Upper lobe of left lung (tissue), 6 donors: ENCODE measurements at regions not wholly inside any gene's neighbourhood (a gene's known extent, or its start where the extent isn't known, plus 50 kb on each side); places are given as distances from the start of the nearest gene placed in this dataset.

Source experiments
- ATAC-seq, 2 donors: fragments of 200-7000 bp; cut with Tn5 transposase; one replicate each; pipeline ENCODE4 v1.9.1; 2022; ENCODE audit warnings: mild to moderate bottlenecking in 2 of 2, moderate library complexity in 2 of 2; ENCODE audit not compliant: low FRiP score in 2 of 2
- DNase-seq, 2 donors: peaks; one replicate each; pipeline ENCODE4 v3.0.0-alpha.2; 2019 to 2020
- H3K27ac ChIP-seq, 4 donors: fragments of 200-600 bp; sonication (generic); one replicate each; pipeline ENCODE4 v1.5.1; 2016 to 2019
- H3K27me3 ChIP-seq, 4 donors: fragments of 200-600 bp; sonication (generic); one replicate each; pipeline ENCODE4 v1.5.1; 2017 to 2019
- H3K36me3 ChIP-seq, 4 donors: fragments of 200-600 bp; sonication (generic); one replicate each; pipeline ENCODE4 v1.5.1; 2016 to 2019
- H3K4me1 ChIP-seq, 4 donors: fragments of 200-600 bp; sonication (generic); one replicate each; pipeline ENCODE4 v1.5.1; 2018 to 2019
- H3K4me3 ChIP-seq, 4 donors: fragments of 200-600 bp; sonication (generic); one replicate each; pipeline ENCODE4 v1.5.1; 2017 to 2019; ENCODE audit warnings: mild to moderate bottlenecking in 2 of 4, moderate library complexity in 1 of 4
- H3K9me3 ChIP-seq, 4 donors: fragments of 200-600 bp; sonication (generic); one replicate each; pipeline ENCODE4 v1.5.1; 2018 to 2019
- CTCF ChIP-seq, 6 experiments: fragments of 450-650 bp in 4 of 6; fragments of 200-600 bp in 2 of 6; sonication (generic) in 2 of 6; IDR thresholded peaks; one replicate each; pipeline ENCODE4 v1.5.1; 2016 to 2019; ENCODE audit warnings: antibody characterized with exemption in 6 of 6
- EP300 ChIP-seq, 4 donors: sonication (generic); formaldehyde crosslinking; IDR thresholded peaks; one replicate each; pipeline ENCODE4 v1.5.1; 2017; ENCODE audit warnings: antibody characterized with exemption in 4 of 4, control low read depth in 2 of 4
- POLR2A ChIP-seq, 4 donors: fragments of 450-650 bp; IDR thresholded peaks; one replicate each; pipeline ENCODE4 v1.5.1; 2016 to 2017; ENCODE audit warnings: antibody characterized with exemption in 4 of 4, mild to moderate bottlenecking in 2 of 4
- POLR2AphosphoS5 ChIP-seq, 2 donors: sonication (generic); formaldehyde crosslinking; IDR thresholded peaks; one replicate each; pipeline ENCODE4 v1.5.1; 2017; ENCODE audit warnings: antibody characterized with exemption in 2 of 2
- WGBS, 2 donors: methylation state at CpG; one replicate each; pipeline ENCODE4 v1.1.5; 2017 to 2018; 5-methylcytosine and 5-hydroxymethylcytosine counted together
- donor health status: DM: no; HTN: no; CAD: no; lungs with moderate emphysema.
- donor health status: DM: no; HTN: yes; CAD: no; lungs with severe emphysema.

GRCh38 chr5:39560726-39561125, 135.9 kb upstream of the DAB2 start:
- H3K27ac ChIP-seq, result no peak overlapping the region
- no peak for DNase-seq
- no peaks in the 10 kb centered on the region for H3K36me3 ChIP-seq
- no peak overlapping the region for H3K4me3 ChIP-seq
- 92 to 98% methylated on average over 2 of the region's 2 CpGs for WGBS, 2 donors
- H3K9me3 ChIP-seq, result no peaks in the 10 kb centered on the region
- no peaks in the 10 kb centered on the region for H3K27me3 ChIP-seq
- ATAC-seq, result no peak
- TF ChIP-seq CTCF (IDR thresholded peaks at IDR 0.05) (no peak), POLR2A (IDR thresholded peaks at IDR 0.05) (no peak), POLR2AphosphoS5 (IDR thresholded peaks at IDR 0.05) (no peak), EP300 (IDR thresholded peaks at IDR 0.05) (no peak)
- H3K4me1 ChIP-seq, result no peaks in the 10 kb centered on the region

- Histone ChIP-seq H3K27ac (no peak overlapping the region), H3K4me3 (no peak overlapping the region), H3K4me1 (no peaks in the 10 kb centered on the region), H3K27me3 (no peaks in the 10 kb centered on the region), H3K36me3 (no peaks in the 10 kb centered on the region), H3K9me3 (no peaks in the 10 kb centered on the region)
- no peak for TF ChIP-seq POLR2AphosphoS5 (IDR thresholded peaks at IDR 0.05)
- TF ChIP-seq EP300 (IDR thresholded peaks at IDR 0.05), result no peak
- TF ChIP-seq POLR2A (IDR thresholded peaks at IDR 0.05), result no peak
- TF ChIP-seq CTCF (IDR thresholded peaks at IDR 0.05), result no peak
- WGBS, 2 donors, result 90 to 91% methylated on average over 2 of the region's 2 CpGs
- ATAC-seq (no peak), DNase-seq (no peak)
Observed at GRCh38 chr5:39559923-39560322, 135.1 kb upstream of the DAB2 start.

- DNase-seq, result no peak
- H3K27me3 ChIP-seq, result no peaks in the 10 kb centered on the region
- H3K9me3 ChIP-seq, result no peaks in the 10 kb centered on the region
- H3K4me1 ChIP-seq, result no peaks in the 10 kb centered on the region
- H3K27ac ChIP-seq, result no peak overlapping the region
- TF ChIP-seq POLR2AphosphoS5 (IDR thresholded peaks at IDR 0.05) (no peak), CTCF (IDR thresholded peaks at IDR 0.05) (no peak), EP300 (IDR thresholded peaks at IDR 0.05) (no peak), POLR2A (IDR thresholded peaks at IDR 0.05) (no peak)
- WGBS, 2 donors, result 54 to 77% methylated on average over 3 of the region's 3 CpGs
- ATAC-seq, result no peak
- no peak overlapping the region for H3K4me3 ChIP-seq
- H3K36me3 ChIP-seq, result no peaks in the 10 kb centered on the region
Observed at GRCh38 chr5:39558541-39558940, 133.8 kb upstream of the DAB2 start.

- WGBS, 2 donors, result 56 to 69% methylated on average over 4 of the region's 4 CpGs
- H3K36me3 ChIP-seq, result no peaks in the 10 kb centered on the region
- no peaks in the 10 kb centered on the region for H3K4me1 ChIP-seq
- DNase-seq, result no peak
- peak; percentile 46 to 55 for ATAC-seq
- TF ChIP-seq POLR2AphosphoS5 (IDR thresholded peaks at IDR 0.05) (no peak), EP300 (IDR thresholded peaks at IDR 0.05) (no peak), POLR2A (IDR thresholded peaks at IDR 0.05) (peak in 1 of 4 donors; percentile 24), CTCF (IDR thresholded peaks at IDR 0.05) (no peak)
- H3K27ac ChIP-seq, result no peak overlapping the region
- H3K4me3 ChIP-seq, result no peak overlapping the region
- H3K9me3 ChIP-seq, result no peaks in the 10 kb centered on the region
- no peaks in the 10 kb centered on the region for H3K27me3 ChIP-seq
Observed at GRCh38 chr5:39555788-39556187, 131.0 kb upstream of the DAB2 start.

GRCh38 chr5:39547553-39548154, 122.9 kb upstream of the DAB2 start:
- no peaks in the 10 kb centered on the region for H3K9me3 ChIP-seq
- ATAC-seq (peak in 1 of 2 donors; percentile 81), DNase-seq (no peak)
- H3K4me1 ChIP-seq, result peaks cover 4 to 15% (median 11%) of the 10 kb centered on the region in 4 donors
- no peaks in the 10 kb centered on the region for H3K36me3 ChIP-seq
- WGBS, 2 donors, result 0 to 2% methylated on average over 9 of the region's 9 CpGs
- H3K4me3 ChIP-seq, result no peak overlapping the region
- TF ChIP-seq EP300 (IDR thresholded peaks at IDR 0.05) (no peak), CTCF (IDR thresholded peaks at IDR 0.05) (peak; percentile 55 to 78 (median 66)), POLR2AphosphoS5 (IDR thresholded peaks at IDR 0.05) (no peak), POLR2A (IDR thresholded peaks at IDR 0.05) (no peak)
- H3K27me3 ChIP-seq, result no peaks in the 10 kb centered on the region
- no peak overlapping the region for H3K27ac ChIP-seq
